GM19328 (cell line): ENCODE measurements at regions not wholly inside any gene's neighbourhood (a gene's known extent, or its start where the extent isn't known, plus 50 kb on each side); places are given as distances from the start of the nearest gene placed in this dataset.
"Not testable (repeated sequence)": the region's sequence is repeated elsewhere in the genome, so short reads cannot be mapped to it uniquely, and the experiment has no call there.

Experiments
- ATAC-seq: cut with Tn5 transposase; IDR thresholded peaks from one replicate; pipeline ENCODE4 v1.9.1; 2021; ENCODE audit warnings: mild to moderate bottlenecking, moderate library complexity; ENCODE audit not compliant: unreplicated experiment

GRCh38 chr3:18562364-18563154 is 137.4 kb upstream of the SATB1 start:
- no peak for ATAC-seq

DNA sequence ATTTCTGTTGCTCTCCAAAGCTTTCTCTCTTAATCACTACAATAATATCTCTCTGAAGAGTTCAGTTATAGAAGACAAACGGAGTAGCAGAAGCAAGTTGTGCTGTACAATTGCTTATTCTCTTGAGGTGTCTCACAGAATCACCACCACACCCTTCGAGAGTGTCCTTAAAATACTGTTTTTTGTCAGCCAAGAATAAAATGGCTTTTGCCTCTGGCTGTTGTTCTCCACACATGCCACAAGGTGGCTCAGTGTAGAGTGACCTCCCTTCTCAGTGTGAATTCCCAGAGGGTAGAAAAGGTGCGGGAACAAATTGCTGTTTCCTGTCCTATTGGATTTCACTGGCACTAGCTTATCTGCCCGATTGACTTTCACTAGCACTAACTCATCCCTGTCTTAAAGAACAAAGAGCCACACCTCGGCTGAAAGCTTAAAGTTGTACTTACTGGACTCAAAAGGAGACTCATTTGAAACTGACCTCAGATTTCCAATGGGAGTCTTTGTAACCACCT is 134.2 kb upstream of the SATB1 start:
- ATAC-seq: no peak

DNA sequence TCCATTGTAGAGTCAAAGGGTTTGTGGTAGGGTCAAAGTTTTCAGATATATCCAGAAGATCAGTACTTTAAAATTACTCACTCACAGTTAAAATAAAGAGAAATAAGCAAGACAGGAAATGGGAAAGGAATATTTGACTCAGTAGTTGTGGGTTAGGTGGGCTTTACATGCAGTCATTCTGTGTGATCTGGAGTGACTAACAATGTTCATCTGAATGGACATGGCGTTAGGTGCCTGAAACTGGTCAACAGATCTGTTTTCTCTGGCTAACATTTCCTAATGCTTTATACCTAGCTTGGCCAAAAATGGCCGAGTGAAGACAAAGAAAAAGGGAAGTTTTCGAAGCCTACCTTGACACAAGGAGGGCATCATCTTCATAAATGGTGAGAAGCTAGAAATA is 133.4 kb upstream of the SATB1 start:
- no peak for ATAC-seq

DNA sequence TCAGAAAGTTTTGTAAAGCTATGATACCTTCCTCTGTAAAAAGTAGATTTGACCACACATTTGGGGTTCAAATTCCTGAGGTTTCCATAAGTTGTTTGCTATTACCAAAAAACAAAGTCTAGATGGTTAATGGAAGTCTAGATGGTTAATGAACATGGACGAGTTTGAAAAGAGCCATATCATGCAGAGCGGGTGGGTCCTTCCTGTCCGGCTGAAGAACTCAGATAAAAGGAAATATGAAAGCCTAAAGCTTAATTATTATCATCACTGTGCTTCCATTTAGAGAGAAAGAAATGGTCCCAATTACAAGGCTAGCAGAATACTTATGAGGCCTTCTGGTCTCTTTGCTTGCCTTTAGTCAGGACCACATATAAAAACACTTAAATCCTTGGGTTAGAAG is 132.1 kb upstream of the SATB1 start:
- no peak for ATAC-seq

GRCh38 chr3:18556503-18557135 is 131.5 kb upstream of the SATB1 start:
- peak; percentile 77 for ATAC-seq

GRCh38 chr3:18556001-18556408 is 130.9 kb upstream of the SATB1 start:
- no peak for ATAC-seq

DNA sequence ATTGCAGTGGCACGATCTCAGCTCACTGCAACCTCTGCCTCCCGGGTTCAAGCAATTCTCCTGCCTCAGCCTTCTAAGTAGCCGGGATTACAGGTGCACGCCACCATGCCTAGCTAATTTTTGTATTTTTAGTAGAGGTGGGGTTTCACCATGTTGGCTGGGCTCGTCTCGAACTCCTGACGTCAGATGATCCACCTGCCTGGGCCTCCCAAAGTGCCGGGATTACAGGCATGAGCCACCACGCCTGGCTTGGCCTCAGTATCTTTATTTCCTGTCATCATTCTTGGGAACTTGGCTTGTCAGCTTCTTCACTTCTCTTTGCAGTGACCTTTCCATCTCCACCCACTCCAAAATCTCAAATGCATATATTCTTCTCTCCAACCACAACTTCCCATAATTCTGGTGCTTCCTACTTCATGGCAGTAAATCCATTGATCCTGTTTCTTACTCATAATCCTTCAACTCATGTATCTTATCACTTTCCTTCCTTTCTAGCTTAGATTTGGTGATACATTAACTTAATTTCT is 127.5 kb upstream of the SATB1 start:
- not testable (repeated sequence) for ATAC-seq

DNA sequence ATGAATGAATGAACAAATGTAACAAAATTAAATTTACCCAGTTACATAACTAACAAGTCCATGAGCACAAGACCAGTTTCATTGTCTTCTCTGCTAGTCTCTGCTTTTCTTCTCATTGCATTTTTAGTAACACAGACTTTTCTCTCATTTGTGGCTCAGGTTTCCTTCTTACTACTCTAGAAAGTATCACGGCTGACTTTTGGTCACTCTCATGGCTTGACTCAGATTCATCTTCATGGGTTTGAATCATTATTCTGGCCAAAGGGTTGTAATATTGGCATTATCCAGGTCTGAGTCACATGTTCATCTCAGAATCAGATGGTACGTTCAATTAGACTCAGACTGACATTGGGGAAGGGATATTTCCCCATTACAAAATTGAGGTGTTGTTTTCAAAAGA is 121.5 kb upstream of the SATB1 start:
- no peak for ATAC-seq

GRCh38 chr3:18544146-18544545 is 119.0 kb upstream of the SATB1 start:
- no peak for ATAC-seq

DNA sequence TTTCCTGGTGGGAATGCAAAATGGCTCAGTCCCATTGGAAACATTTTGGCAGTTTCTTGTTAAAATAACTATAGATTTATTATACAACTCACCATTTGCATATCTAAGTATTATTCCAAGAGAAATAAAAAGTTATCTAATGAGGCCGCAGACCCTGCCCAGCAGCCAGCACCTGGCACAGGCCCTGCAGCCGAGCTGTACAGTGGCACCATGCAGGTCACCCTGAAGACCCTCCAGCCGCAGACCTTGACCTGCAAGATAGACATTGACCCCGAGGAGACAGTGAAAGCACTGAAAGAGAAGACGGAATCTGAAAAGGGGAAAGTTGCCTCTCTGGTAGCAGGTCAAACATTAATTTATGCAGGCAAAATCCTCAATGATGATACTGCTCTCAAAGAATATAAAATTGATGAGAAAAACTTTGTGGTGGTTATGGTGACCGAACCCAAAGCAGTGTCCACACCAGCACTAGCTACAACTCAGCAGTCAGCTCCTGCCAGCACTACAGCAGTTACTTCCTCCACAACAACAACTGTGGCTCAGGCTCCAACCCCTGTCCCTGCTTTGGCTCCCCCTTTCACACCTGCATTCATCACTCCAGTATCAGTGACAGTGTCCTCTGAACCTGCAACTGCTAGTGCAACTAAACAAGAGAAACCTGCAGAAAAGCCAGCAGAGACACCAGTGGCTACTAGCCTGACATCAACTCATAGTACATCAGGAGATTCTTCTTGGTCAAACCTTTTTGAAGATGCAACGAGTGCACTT is 113.5 kb upstream of the SATB1 start:
- ATAC-seq: no peak

- no peak for ATAC-seq
These were observed 107.9 kb upstream of the SATB1 start for GRCh38 chr3:18533039-18533438.

GRCh38 chr3:18531662-18532061 is 106.5 kb upstream of the SATB1 start:
- ATAC-seq: peak; percentile 59

- no peak for ATAC-seq
These were observed 104.5 kb upstream of the SATB1 start for GRCh38 chr3:18529631-18530030.

- ATAC-seq: no peak
These were observed 102.6 kb upstream of the SATB1 start for GRCh38 chr3:18527691-18528090.

DNA sequence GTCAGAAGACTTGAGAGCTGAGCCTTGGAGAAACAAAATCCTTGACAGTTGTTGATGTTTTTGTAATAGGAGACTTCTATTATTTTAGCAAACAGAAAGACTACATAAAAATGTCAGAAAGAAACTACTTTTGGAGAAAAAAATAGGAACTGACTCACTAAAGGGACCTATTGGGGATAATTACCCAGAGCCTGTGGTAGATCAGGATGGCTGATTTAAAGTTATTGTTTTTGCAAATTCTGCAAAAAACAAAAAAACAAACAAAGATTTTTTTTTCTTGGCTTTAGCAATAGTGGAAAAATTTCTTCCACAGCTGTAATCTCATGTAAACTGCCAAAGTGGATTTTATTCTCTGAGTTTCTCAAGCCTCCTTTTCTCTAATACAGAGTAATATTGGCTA is 101.5 kb upstream of the SATB1 start:
- ATAC-seq: no peak

DNA sequence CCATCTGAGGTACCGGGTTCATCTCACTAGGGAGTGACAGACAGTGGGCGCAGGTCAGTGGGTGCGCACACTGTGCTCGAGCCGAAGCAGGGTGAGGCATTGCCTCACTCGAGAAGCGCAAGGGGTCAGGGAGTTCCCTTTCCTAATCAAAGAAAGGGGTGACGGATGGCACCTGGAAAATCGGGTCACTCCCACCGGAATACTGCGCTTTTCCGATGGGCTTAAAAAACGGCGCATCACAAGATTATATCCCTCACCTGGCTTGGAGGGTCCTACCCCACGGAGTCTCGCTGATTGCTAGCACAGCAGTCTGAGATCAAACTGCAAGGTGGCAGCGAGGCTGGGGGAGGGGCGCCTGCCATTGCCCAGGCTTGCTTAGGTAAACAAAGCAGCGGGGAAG is 91.0 kb upstream of the SATB1 start:
- ATAC-seq: not testable (repeated sequence)

- ATAC-seq: no peak
These were observed 88.0 kb upstream of the SATB1 start for GRCh38 chr3:18513091-18513490.

- ATAC-seq: no peak
These were observed 86.9 kb upstream of the SATB1 start for GRCh38 chr3:18512007-18512406.

- ATAC-seq: no peak
These were observed 85.8 kb upstream of the SATB1 start for GRCh38 chr3:18510947-18511346.

- no peak for ATAC-seq
These were observed 82.2 kb upstream of the SATB1 start for GRCh38 chr3:18507333-18507732.

- ATAC-seq: no peak
These were observed 79.9 kb upstream of the SATB1 start for GRCh38 chr3:18505056-18505455.
